Trophoblast cell (in vitro differentiated cells and primary cell): ENCODE measurements at regions not wholly inside any gene's neighbourhood (a gene's known extent, or its start where the extent isn't known, plus 50 kb on each side); places are given as distances from the start of the nearest gene placed in this dataset.
"Not testable (repeated sequence)": the region's sequence is repeated elsewhere in the genome, so short reads cannot be mapped to it uniquely, and the experiment has no call there.

ENCODE experiments used
- DNase-seq, 2 donors: peaks; one replicate each; pipeline ENCODE4 v3.0.0-alpha.2; 2016
- H2AFZ ChIP-seq: 2 replicates; pipeline ENCODE4 v1.6.1; 2013; ENCODE audit warnings: low read length, moderate library complexity, mild to moderate bottlenecking; ENCODE audit not compliant: insufficient read depth, poor library complexity
- H2AK5ac ChIP-seq: 2 replicates; pipeline ENCODE4 v1.6.1; 2013; ENCODE audit warnings: mild to moderate bottlenecking, low read length
- H2BK120ac ChIP-seq: 2 replicates; pipeline ENCODE4 v1.6.1; 2013; ENCODE audit warnings: low read length, mild to moderate bottlenecking, moderate library complexity; ENCODE audit not compliant: insufficient read depth, poor library complexity
- H2BK12ac ChIP-seq: 2 replicates; pipeline ENCODE4 v1.6.1; 2013; ENCODE audit warnings: mild to moderate bottlenecking, low read length, moderate library complexity
- H2BK5ac ChIP-seq: 2 replicates; pipeline ENCODE4 v1.6.1; 2013; ENCODE audit warnings: low read length, low read depth, moderate library complexity, mild to moderate bottlenecking; ENCODE audit not compliant: poor library complexity
- H3K14ac ChIP-seq: 2 replicates; pipeline ENCODE4 v1.6.1; 2013; ENCODE audit warnings: mild to moderate bottlenecking, low read length
- H3K18ac ChIP-seq: 2 replicates; pipeline ENCODE4 v1.6.1; 2013; ENCODE audit warnings: mild to moderate bottlenecking, low read length
- H3K23ac ChIP-seq: 2 replicates; pipeline ENCODE4 v1.6.1; 2013; ENCODE audit warnings: low read length
- H3K27ac ChIP-seq: 2 replicates; pipeline ENCODE4 v1.5.1; 2013; ENCODE audit warnings: low read depth, mild to moderate bottlenecking, inconsistent platforms, low read length, moderate library complexity
- H3K27me3 ChIP-seq: 2 replicates; pipeline ENCODE4 v1.6.1; 2013; ENCODE audit warnings: inconsistent platforms, mild to moderate bottlenecking, low read length, moderate library complexity; ENCODE audit not compliant: insufficient read depth
- H3K36me3 ChIP-seq, 2 experiments: 1 replicate in 1 of 2; 2 replicates in 1 of 2; pipeline ENCODE4 v1.6.1; 2013; ENCODE audit warnings: low read length in 2 of 2, mild to moderate bottlenecking in 2 of 2, moderate library complexity in 1 of 2; ENCODE audit not compliant: insufficient read depth in 2 of 2, control insufficient read depth in 1 of 2
- H3K4ac ChIP-seq: 2 replicates; pipeline ENCODE4 v1.6.1; 2013; ENCODE audit warnings: low read depth, mild to moderate bottlenecking, low read length, moderate library complexity
- H3K4me1 ChIP-seq, 2 experiments: 1 replicate in 1 of 2; 2 replicates in 1 of 2; pipeline ENCODE4 v1.6.1; 2013; ENCODE audit warnings: low read length in 2 of 2, mild to moderate bottlenecking in 2 of 2, moderate library complexity in 1 of 2; ENCODE audit not compliant: insufficient read depth in 2 of 2, control insufficient read depth in 1 of 2
- H3K4me2 ChIP-seq: 2 replicates; pipeline ENCODE4 v1.6.1; 2013; ENCODE audit warnings: inconsistent platforms, mild to moderate bottlenecking, low read length, moderate library complexity
- H3K4me3 ChIP-seq: 2 replicates; pipeline ENCODE4 v1.5.1; 2013; ENCODE audit warnings: mild to moderate bottlenecking, low read depth, low read length, inconsistent platforms
- H3K79me1 ChIP-seq: one replicate; pipeline ENCODE4 v1.6.1; 2013; ENCODE audit warnings: low read length
- H3K79me2 ChIP-seq: 2 replicates; pipeline ENCODE4 v1.6.1; 2013; ENCODE audit warnings: low read length, mild to moderate bottlenecking; ENCODE audit not compliant: control insufficient read depth, insufficient read depth, poor library complexity
- H3K9ac ChIP-seq: 2 replicates; pipeline ENCODE4 v1.6.1; 2013; ENCODE audit warnings: mild to moderate bottlenecking, low read length
- H3K9me3 ChIP-seq: 2 replicates; pipeline ENCODE4 v1.6.1; 2013; ENCODE audit warnings: low read depth, mild to moderate bottlenecking, control low read depth, inconsistent platforms, low read length; ENCODE audit not compliant: insufficient read depth
- H4K12ac ChIP-seq: 2 replicates; pipeline ENCODE4 v1.6.1; 2013; ENCODE audit warnings: low read depth, mild to moderate bottlenecking, low read length, moderate library complexity
- H4K8ac ChIP-seq: 2 replicates; pipeline ENCODE4 v1.6.1; 2013; ENCODE audit warnings: low read depth, mild to moderate bottlenecking, low read length, moderate library complexity
- H4K91ac ChIP-seq: one replicate; pipeline ENCODE4 v1.6.1; 2013; ENCODE audit warnings: low read depth, mild to moderate bottlenecking, low read length, moderate library complexity
- WGBS: extraction: QIAGEN DNeasy Blood & Tissue Kit; methylation state at CpG from one replicate; pipeline ENCODE4 v1.1.7; 2013; ENCODE audit warnings: missing lambda C conversion rate; ENCODE audit not compliant: insufficient read length, insufficient coverage; ENCODE audit errors: extremely low coverage; 5-methylcytosine and 5-hydroxymethylcytosine counted together

DNA sequence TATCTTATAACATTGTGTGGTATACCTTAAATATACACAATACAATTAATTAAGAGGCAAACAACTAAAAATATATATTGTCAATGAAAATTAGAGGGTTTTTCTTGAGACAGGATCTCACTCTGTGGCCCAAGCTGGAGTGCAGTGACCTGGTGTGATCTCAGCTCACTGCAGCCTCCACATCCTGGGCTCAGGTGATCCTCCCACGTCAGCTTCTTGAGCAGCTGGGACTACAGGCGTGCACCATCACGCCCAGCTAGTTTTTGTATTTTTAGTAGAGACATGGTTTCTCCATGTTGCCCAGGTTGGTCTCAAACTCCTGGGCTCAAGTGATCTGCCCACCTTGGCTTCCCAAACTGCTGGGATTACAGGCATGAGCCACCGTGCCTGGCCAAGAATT lies 68.6 kb upstream of the MEX3C start:
- not testable (repeated sequence) for H4K12ac ChIP-seq, H3K79me1 ChIP-seq, H3K9me3 ChIP-seq, H3K18ac ChIP-seq, H3K79me2 ChIP-seq, H3K4ac ChIP-seq, H2BK5ac ChIP-seq, H3K27ac ChIP-seq, H2BK12ac ChIP-seq, H3K14ac ChIP-seq, DNase-seq, H2AFZ ChIP-seq, H3K4me3 ChIP-seq, H2AK5ac ChIP-seq, H2BK120ac ChIP-seq, H3K27me3 ChIP-seq, H3K9ac ChIP-seq, H3K36me3 ChIP-seq, H3K23ac ChIP-seq, H3K4me1 ChIP-seq, H4K91ac ChIP-seq, H3K4me2 ChIP-seq, H4K8ac ChIP-seq
- WGBS, result no CpG with 5 or more reads among the region's 4 CpGs

DNA sequence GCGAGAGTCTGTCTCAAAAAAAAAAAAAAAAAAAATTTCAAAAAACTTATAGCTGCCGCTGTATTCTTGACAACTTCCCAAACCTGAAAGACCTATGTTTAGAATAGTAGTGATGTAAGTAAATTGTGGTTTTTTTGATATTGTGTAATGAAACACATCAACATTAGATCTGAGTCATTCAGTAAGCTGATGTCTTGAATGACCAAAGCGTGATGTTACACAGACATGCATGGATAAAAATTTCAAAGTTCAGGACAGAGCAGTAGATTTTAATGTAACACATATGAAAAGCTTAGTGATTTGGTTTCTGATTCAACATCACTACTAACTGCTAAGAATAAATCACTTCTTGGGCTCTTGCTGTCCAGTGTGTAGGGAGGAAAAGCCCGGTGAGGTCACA lies 69.3 kb upstream of the MEX3C start:
- Histone ChIP-seq H3K23ac (no peak overlapping the region), H3K79me1 (no peaks in the 10 kb centered on the region), H3K4me3 (no peak overlapping the region), H2AFZ (no peak overlapping the region), H3K27ac (no peak overlapping the region), H4K12ac (no peak overlapping the region), H3K79me2 (no peaks in the 10 kb centered on the region), H2BK5ac (no peak overlapping the region), H3K9me3 (no peaks in the 10 kb centered on the region), H2BK12ac (no peak overlapping the region), H2AK5ac (no peak overlapping the region), H3K4ac (no peak overlapping the region), H2BK120ac (no peak overlapping the region), H4K8ac (no peak overlapping the region), H3K4me1 (no peaks in the 10 kb centered on the region), H4K91ac (no peak overlapping the region), H3K27me3 (no peaks in the 10 kb centered on the region), H3K18ac (no peak overlapping the region), H3K36me3 (no peaks in the 10 kb centered on the region), H3K9ac (no peak overlapping the region), H3K4me2 (no peak overlapping the region), H3K14ac (no peak overlapping the region)
- DNase-seq, result no peak
- WGBS, result no CpG with 5 or more reads among the region's 4 CpGs

DNA sequence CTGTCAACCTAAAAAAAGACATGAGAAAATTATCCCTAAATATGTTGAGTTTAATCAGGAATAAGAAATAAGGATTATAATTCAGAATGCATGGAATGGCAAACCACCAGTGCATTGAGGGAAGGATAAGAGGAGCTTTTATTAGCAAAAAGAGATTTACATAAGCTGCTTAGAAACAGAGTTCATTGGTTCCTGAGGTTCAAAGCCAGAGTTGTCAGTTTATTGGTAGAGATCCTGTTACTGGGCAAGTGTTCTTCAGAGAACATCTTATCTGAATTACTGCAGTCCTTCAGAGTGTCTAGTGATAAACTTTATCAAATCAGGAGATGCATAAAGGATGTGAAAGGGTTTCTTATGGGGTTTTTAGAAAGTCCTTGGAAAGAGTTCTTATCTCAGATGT lies 76.0 kb upstream of the MEX3C start:
- Histone ChIP-seq H3K27me3 (no peaks in the 10 kb centered on the region), H3K79me1 (no peaks in the 10 kb centered on the region), H2BK12ac (no peak overlapping the region), H3K36me3 (no peaks in the 10 kb centered on the region), H3K4ac (no peak overlapping the region), H3K14ac (no peak overlapping the region), H3K4me1 (no peaks in the 10 kb centered on the region), H4K8ac (no peak overlapping the region), H3K23ac (no peak overlapping the region), H4K91ac (no peak overlapping the region), H2AFZ (no peak overlapping the region), H3K27ac (no peak overlapping the region), H3K9me3 (no peaks in the 10 kb centered on the region), H3K4me2 (no peak overlapping the region), H4K12ac (no peak overlapping the region), H2BK5ac (no peak overlapping the region), H2BK120ac (no peak overlapping the region), H3K18ac (no peak overlapping the region), H3K79me2 (no peaks in the 10 kb centered on the region), H3K4me3 (no peak overlapping the region), H3K9ac (no peak overlapping the region), H2AK5ac (no peak overlapping the region)
- no peak for DNase-seq

DNA sequence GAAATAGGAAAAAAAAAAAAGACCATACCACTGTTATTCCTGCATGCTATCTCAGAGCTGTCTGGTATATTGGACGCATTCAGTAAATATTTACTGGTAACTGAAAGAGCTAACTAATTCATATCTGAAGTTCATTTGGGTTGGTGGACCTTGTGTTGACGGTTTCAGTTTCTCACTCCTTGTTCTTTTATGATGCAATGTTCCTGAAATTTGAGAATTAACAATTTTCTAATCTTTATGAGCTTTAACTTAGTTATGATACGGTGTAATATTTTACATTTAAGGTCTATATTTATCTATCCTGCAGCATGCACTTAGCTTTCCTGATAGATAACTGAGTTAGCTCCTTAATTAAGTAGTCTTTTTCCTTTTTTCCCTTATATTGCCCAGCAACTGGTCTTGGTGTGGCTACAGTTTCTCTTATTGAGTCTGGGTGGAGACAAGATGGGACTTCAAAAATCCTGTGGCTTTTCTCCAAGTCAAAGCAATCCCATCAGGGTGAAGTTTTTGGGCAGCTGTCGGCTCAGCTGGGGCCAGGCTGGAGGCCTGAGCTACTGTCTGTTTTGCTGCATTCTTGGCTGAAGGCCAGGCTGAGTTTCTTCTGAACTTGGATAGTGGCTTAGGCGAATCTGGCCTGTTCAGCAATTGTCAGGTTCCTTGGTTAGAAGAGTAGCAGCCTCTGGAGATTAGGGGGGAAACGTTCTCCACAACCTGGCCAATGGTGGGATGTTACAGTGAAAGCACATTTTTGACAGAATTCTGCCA lies 78.4 kb upstream of the MEX3C start:
- H4K12ac ChIP-seq, result no peak overlapping the region
- H3K18ac ChIP-seq, result no peak overlapping the region
- no peak for DNase-seq
- no peak overlapping the region for H3K4me3 ChIP-seq
- H3K4me2 ChIP-seq, result no peak overlapping the region
- no peak overlapping the region for H3K4ac ChIP-seq
- H2AFZ ChIP-seq, result no peak overlapping the region
- H4K8ac ChIP-seq, result no peak overlapping the region
- no peak overlapping the region for H3K9ac ChIP-seq
- no CpG with 5 or more reads among the region's 6 CpGs for WGBS
- H4K91ac ChIP-seq, result no peak overlapping the region
- H2BK5ac ChIP-seq, result no peak overlapping the region
- no peaks in the 10 kb centered on the region for H3K27me3 ChIP-seq
- H3K27ac ChIP-seq, result no peak overlapping the region
- H2BK120ac ChIP-seq, result no peak overlapping the region
- H2BK12ac ChIP-seq, result no peak overlapping the region
- H3K36me3 ChIP-seq, result no peaks in the 10 kb centered on the region
- no peaks in the 10 kb centered on the region for H3K9me3 ChIP-seq
- H3K23ac ChIP-seq, result no peak overlapping the region
- no peak overlapping the region for H3K14ac ChIP-seq
- H3K4me1 ChIP-seq, result no peaks in the 10 kb centered on the region
- no peaks in the 10 kb centered on the region for H3K79me2 ChIP-seq
- no peak overlapping the region for H2AK5ac ChIP-seq
- H3K79me1 ChIP-seq, result no peaks in the 10 kb centered on the region
